Skin of body (tissue), 1 donor: ENCODE measurements at regions not wholly inside any gene's neighbourhood (a gene's known extent, or its start where the extent isn't known, plus 50 kb on each side); places are given as distances from the start of the nearest gene placed in this dataset.

ENCODE experiments used
- DNase-seq: peaks from one replicate; lab custom pipeline; 2025; lab: John Stamatoyannopoulos, UW

GRCh38 chr10:108791030-108791429 lies 1132.3 kb downstream of the XPNPEP1 start:
- DNase-seq = no peak

- no peak for DNase-seq
These were observed 1133.4 kb downstream of the XPNPEP1 start for GRCh38 chr10:108789919-108790318.

- no peak for DNase-seq
These were observed 1134.0 kb downstream of the XPNPEP1 start for GRCh38 chr10:108789336-108789735.

- no peak for DNase-seq
These were observed 1134.4 kb downstream of the XPNPEP1 start for GRCh38 chr10:108788891-108789290.

GRCh38 chr10:108787932-108788331 lies 1135.4 kb downstream of the XPNPEP1 start:
- DNase-seq = no peak

GRCh38 chr10:108785011-108785410 lies 1138.3 kb downstream of the XPNPEP1 start:
- no peak for DNase-seq

- no peak for DNase-seq
These were observed 1138.8 kb downstream of the XPNPEP1 start for GRCh38 chr10:108784534-108784933.

GRCh38 chr10:108783897-108784296 lies 1139.4 kb downstream of the XPNPEP1 start:
- DNase-seq = no peak

- DNase-seq = no peak
These were observed 1140.9 kb downstream of the XPNPEP1 start for GRCh38 chr10:108782411-108782810.

GRCh38 chr10:108779501-108779900 lies 1143.8 kb downstream of the XPNPEP1 start:
- DNase-seq = no peak

GRCh38 chr10:108775911-108776475 lies 1147.3 kb downstream of the XPNPEP1 start:
- DNase-seq = no peak

GRCh38 chr10:108771106-108771505 lies 1152.2 kb downstream of the XPNPEP1 start:
- no peak for DNase-seq

- DNase-seq = no peak
These were observed 1157.5 kb downstream of the XPNPEP1 start for GRCh38 chr10:108765794-108766193.

- DNase-seq = no peak
These were observed 1165.4 kb downstream of the XPNPEP1 start for GRCh38 chr10:108757946-108758345.

GRCh38 chr10:108755646-108756045 lies 1167.7 kb downstream of the XPNPEP1 start:
- DNase-seq = no peak

GRCh38 chr10:108753326-108753725 lies 1170.0 kb downstream of the XPNPEP1 start:
- no peak for DNase-seq

GRCh38 chr10:108749042-108749441 lies 1174.3 kb downstream of the XPNPEP1 start:
- DNase-seq = no peak

GRCh38 chr10:108736111-108736510 lies 1187.2 kb downstream of the XPNPEP1 start:
- DNase-seq = no peak

- DNase-seq = no peak
These were observed 1187.9 kb downstream of the XPNPEP1 start for GRCh38 chr10:108735380-108735779.

- DNase-seq = no peak
These were observed 1201.4 kb downstream of the XPNPEP1 start for GRCh38 chr10:108721874-108722273.

GRCh38 chr10:108716352-108716751 lies 1207.0 kb downstream of the XPNPEP1 start:
- DNase-seq = no peak

- DNase-seq = no peak
These were observed 1213.2 kb downstream of the XPNPEP1 start for GRCh38 chr10:108709927-108710722.

GRCh38 chr10:108708363-108708762 lies 1214.9 kb downstream of the XPNPEP1 start:
- no peak for DNase-seq
